Spleen (tissue), 11 donors: ENCODE measurements at regions not wholly inside any gene's neighbourhood (a gene's known extent, or its start where the extent isn't known, plus 50 kb on each side); places are given as distances from the start of the nearest gene placed in this dataset.

Experiments used
- DNase-seq: peaks from one replicate; pipeline ENCODE4 v3.0.0-alpha.2; 2020
- H3K27ac ChIP-seq, 8 donors: fragments of 200-600 bp; sonication (generic) in 7 of 8; 1 replicate in 4 of 8; 2 replicates in 4 of 8; pipeline versions ENCODE4 v1.5.0 to v1.8.0; 2016 to 2021; ENCODE audit warnings: inconsistent platforms in 4 of 8, mild to moderate bottlenecking in 4 of 8, moderate library complexity in 1 of 8
- H3K27me3 ChIP-seq, 7 donors: fragments of 200-600 bp; sonication (generic) in 6 of 7; replicated peaks in 1 of 7; 1 replicate in 4 of 7; 2 replicates in 3 of 7; pipeline versions ENCODE4 v1.5.0 to v1.8.0; 2016 to 2021; ENCODE audit warnings: inconsistent platforms in 3 of 7, mild to moderate bottlenecking in 1 of 7
- H3K36me3 ChIP-seq, 6 donors: fragments of 200-600 bp; sonication (generic) in 5 of 6; 1 replicate in 4 of 6; 2 replicates in 2 of 6; pipeline versions ENCODE4 v1.5.0 to v1.8.0; 2016 to 2021; ENCODE audit warnings: inconsistent platforms in 2 of 6
- H3K4me1 ChIP-seq, 6 donors: fragments of 200-600 bp; sonication (generic) in 5 of 6; 1 replicate in 3 of 6; 2 replicates in 3 of 6; pipeline versions ENCODE4 v1.5.0 to v1.8.0; 2016 to 2021; ENCODE audit warnings: inconsistent platforms in 3 of 6
- H3K4me3 ChIP-seq, 8 donors: fragments of 200-600 bp; sonication (generic) in 7 of 8; 1 replicate in 4 of 8; 2 replicates in 4 of 8; pipeline versions ENCODE4 v1.5.0 to v1.8.0; 2016 to 2021; ENCODE audit warnings: inconsistent platforms in 4 of 8, mild to moderate bottlenecking in 4 of 8, moderate library complexity in 2 of 8
- H3K9me3 ChIP-seq, 8 donors: fragments of 200-600 bp; sonication (generic) in 7 of 8; 1 replicate in 4 of 8; 2 replicates in 4 of 8; pipeline versions ENCODE4 v1.5.0 to v1.8.0; 2016 to 2021; ENCODE audit warnings: inconsistent platforms in 4 of 8
- CTCF ChIP-seq, 11 experiments: fragments of 200-600 bp in 7 of 11; fragments of 450-650 bp in 4 of 11; sonication (generic) in 4 of 11; IDR thresholded peaks in 8 of 11; conservative IDR thresholded peaks in 3 of 11; 1 replicate in 7 of 11; 2 replicates in 4 of 11; pipeline versions ENCODE4 v1.4.0 to v1.8.0; 2016 to 2021; ENCODE audit warnings: antibody characterized with exemption in 11 of 11, inconsistent platforms in 4 of 11, mild to moderate bottlenecking in 1 of 11
- POLR2A ChIP-seq, 3 donors: fragments of 450-650 bp; IDR thresholded peaks; one replicate each; pipeline ENCODE4 v1.5.1; 2017; ENCODE audit warnings: antibody characterized with exemption in 3 of 3, mild to moderate bottlenecking in 1 of 3
- POLR2AphosphoS5 ChIP-seq, 3 donors: sonication (generic); formaldehyde crosslinking; IDR thresholded peaks; one replicate each; pipeline ENCODE4 v1.5.1; 2017; ENCODE audit warnings: antibody characterized with exemption in 3 of 3
- WGBS, 5 donors: extraction: QIAGEN DNeasy Blood & Tissue Kit in 3 of 5; methylation state at CpG; one replicate each; pipeline versions ENCODE4 v1.1.5 to v1.1.7; 2013 to 2018; 5-methylcytosine and 5-hydroxymethylcytosine counted together
- intact Hi-C: fragments of 100-400 bp; cut with DNase I; formaldehyde crosslinking; loops from one replicate; pipeline ENCODE4 v1.15.0; 2023; ENCODE audit warnings: low total_unique reads
- donor health status: healthy with polysubstance abuse.
- donor health status: DM: no; HTN: no; CAD: no; lungs with moderate emphysema.
- donor health status: DM: no; HTN: no; CAD: no.
- donor health status: Bipolar disorder and iron deficiency.
- donor health status: healthy.
- donor health status: DM: no; HTN: no; CAD: no.
- donor health status: DM: yes; HTN: yes; CAD: no.

- H3K4me1 ChIP-seq = no peaks in the 10 kb centered on the region
- no peaks in the 10 kb centered on the region for H3K27me3 ChIP-seq
- 60 to 71% (median 61%) methylated on average over 21 of the region's 21 CpGs for WGBS, 5 donors
- no peak for DNase-seq
- no peak for TF ChIP-seq POLR2A (IDR thresholded peaks at IDR 0.05)
- no peak for TF ChIP-seq POLR2AphosphoS5 (IDR thresholded peaks at IDR 0.05)
- no peak for TF ChIP-seq CTCF (IDR thresholded peaks at IDR 0.05 in 8 of 11, conservative IDR thresholded peaks at IDR 0.05 in 3 of 11)
- peaks cover 0 to 34% (median 14%) of the 10 kb centered on the region in 8 donors for H3K9me3 ChIP-seq
- no peak overlapping the region for H3K4me3 ChIP-seq
- intact Hi-C loops = no loop called here
- no peaks in the 10 kb centered on the region for H3K36me3 ChIP-seq
- H3K27ac ChIP-seq = no peak overlapping the region
Measured at GRCh38 chr6:67888886-67889681, 746.0 kb upstream of the ADGRB3 start.

GRCh38 chr6:67888546-67888885 is 746.6 kb upstream of the ADGRB3 start:
- DNase-seq = no peak
- Histone ChIP-seq H3K4me3 (no peak overlapping the region), H3K9me3 (peaks cover 0 to 40% (median 14%) of the 10 kb centered on the region in 8 donors), H3K27ac (no peak overlapping the region), H3K4me1 (no peaks in the 10 kb centered on the region), H3K36me3 (no peaks in the 10 kb centered on the region), H3K27me3 (no peaks in the 10 kb centered on the region)
- 82 to 93% (median 84%) methylated on average over 9 of the region's 9 CpGs for WGBS, 5 donors
- intact Hi-C loops = no loop called here
- TF ChIP-seq CTCF (IDR thresholded peaks at IDR 0.05 in 8 of 11, conservative IDR thresholded peaks at IDR 0.05 in 3 of 11) (no peak), POLR2A (IDR thresholded peaks at IDR 0.05) (no peak), POLR2AphosphoS5 (IDR thresholded peaks at IDR 0.05) (no peak)

GRCh38 chr6:67887747-67888545 is 747.1 kb upstream of the ADGRB3 start:
- no peak for TF ChIP-seq POLR2AphosphoS5 (IDR thresholded peaks at IDR 0.05)
- no peak for TF ChIP-seq CTCF (IDR thresholded peaks at IDR 0.05 in 8 of 11, conservative IDR thresholded peaks at IDR 0.05 in 3 of 11)
- TF ChIP-seq POLR2A (IDR thresholded peaks at IDR 0.05) = no peak
- WGBS, 5 donors = 86 to 93% (median 87%) methylated on average over 17 of the region's 17 CpGs
- no peak overlapping the region for H3K27ac ChIP-seq

GRCh38 chr6:67887419-67887746 is 747.7 kb upstream of the ADGRB3 start:
- peaks cover 0 to 49% (median 14%) of the 10 kb centered on the region in 8 donors for H3K9me3 ChIP-seq
- no peaks in the 10 kb centered on the region for H3K4me1 ChIP-seq
- no peaks in the 10 kb centered on the region for H3K27me3 ChIP-seq
- no peak overlapping the region for H3K27ac ChIP-seq
- WGBS, 5 donors = 91 to 95% (median 92%) methylated on average over 4 of the region's 4 CpGs
- H3K36me3 ChIP-seq = no peaks in the 10 kb centered on the region
- no peak for DNase-seq
- no peak for TF ChIP-seq CTCF (IDR thresholded peaks at IDR 0.05 in 8 of 11, conservative IDR thresholded peaks at IDR 0.05 in 3 of 11)
- no peak for TF ChIP-seq POLR2A (IDR thresholded peaks at IDR 0.05)
- TF ChIP-seq POLR2AphosphoS5 (IDR thresholded peaks at IDR 0.05) = no peak
- intact Hi-C loops = no loop called here
- H3K4me3 ChIP-seq = no peak overlapping the region

More at GRCh38 chr6:67887747-67888545, 747.1 kb upstream of the ADGRB3 start:
- H3K36me3 ChIP-seq = no peaks in the 10 kb centered on the region
- H3K27me3 ChIP-seq = no peaks in the 10 kb centered on the region
- intact Hi-C loops = no loop called here
- H3K4me3 ChIP-seq = no peak overlapping the region
- no peaks in the 10 kb centered on the region for H3K4me1 ChIP-seq
- peaks cover 0 to 43% (median 14%) of the 10 kb centered on the region in 8 donors for H3K9me3 ChIP-seq
- DNase-seq = no peak
